GM21423 (cell line): ENCODE measurements at regions not wholly inside any gene's neighbourhood (a gene's known extent, or its start where the extent isn't known, plus 50 kb on each side); places are given as distances from the start of the nearest gene placed in this dataset.

Experiments used
- ATAC-seq: cut with Tn5 transposase; IDR thresholded peaks from one replicate; pipeline ENCODE4 v1.9.1; 2021; ENCODE audit warnings: mild to moderate bottlenecking, moderate library complexity; ENCODE audit not compliant: unreplicated experiment

DNA sequence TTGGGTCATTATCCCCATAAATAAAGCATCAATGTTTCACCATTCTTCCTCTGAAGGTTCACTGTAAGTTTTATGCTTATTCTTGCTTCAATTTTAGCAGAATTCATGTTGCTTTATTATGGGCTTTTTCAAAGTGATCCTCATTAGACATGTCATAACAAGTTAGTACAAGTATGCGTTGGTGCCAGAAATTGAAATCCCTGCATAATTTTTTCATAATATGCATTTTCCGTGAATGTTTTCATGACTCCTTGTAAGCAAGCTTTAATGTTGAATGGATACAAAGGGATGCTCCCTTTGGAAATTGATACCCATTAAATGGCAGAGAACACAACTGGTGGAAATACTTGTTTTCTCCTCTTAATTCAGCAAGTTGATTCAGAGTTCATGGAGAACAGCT is 179.7 kb downstream of the ST6GAL2 start:
- ATAC-seq, result no peak

DNA sequence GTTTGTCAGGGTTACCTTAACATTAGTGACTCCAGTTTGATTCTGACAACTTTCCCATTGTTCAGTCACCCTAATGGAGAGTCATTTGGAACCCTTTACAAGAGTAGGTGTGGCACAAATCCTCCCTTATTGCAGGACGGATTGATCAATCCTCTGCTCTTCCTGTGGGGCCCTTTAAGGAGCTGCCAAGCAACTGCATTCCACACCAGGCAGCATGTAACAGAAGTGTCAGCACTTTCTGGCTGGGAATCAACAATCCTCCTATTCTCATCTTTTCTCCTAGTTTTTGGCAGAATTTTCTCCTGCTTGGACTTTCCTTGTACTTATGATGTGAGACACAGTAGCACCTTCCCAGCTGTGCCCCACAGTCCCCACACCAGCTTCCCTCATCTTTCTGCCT is 177.8 kb downstream of the ST6GAL2 start:
- ATAC-seq, result no peak

DNA sequence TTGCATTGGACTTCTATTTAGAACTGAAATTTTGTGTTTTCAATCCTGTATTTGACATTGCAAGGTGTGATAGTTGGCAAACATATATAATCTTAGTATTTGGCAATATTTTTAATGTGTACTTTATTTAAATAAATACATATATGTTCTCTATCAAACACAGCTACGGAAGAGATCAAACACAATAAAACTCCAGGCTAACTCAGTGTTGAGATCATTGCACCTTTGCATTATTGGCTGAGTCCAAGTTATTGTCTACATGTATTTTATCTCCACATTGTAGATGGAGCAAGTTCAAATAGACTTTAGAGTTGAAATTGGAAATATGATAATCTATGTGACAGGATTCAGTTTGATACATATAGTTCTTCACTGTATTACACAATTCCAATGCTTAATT is 176.7 kb downstream of the ST6GAL2 start:
- no peak for ATAC-seq

DNA sequence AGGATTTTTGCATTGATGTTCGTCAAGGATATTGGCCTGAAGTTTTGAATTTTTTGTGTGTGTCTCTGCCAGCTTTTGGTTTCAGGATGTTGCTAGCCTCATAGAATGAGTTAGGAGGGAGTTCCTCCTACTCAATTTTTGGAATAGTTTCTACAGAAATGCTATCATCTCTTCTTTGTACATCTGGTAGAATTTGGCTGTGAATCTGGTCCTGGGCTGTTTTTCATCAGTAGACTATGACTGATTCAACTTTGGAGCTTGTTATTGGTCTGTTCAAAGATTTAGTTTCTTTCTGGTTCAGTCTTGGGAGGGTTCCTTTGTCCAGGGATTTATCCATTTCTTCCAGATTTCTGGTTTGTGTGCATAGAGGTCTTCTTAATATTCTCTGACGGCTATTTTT is 166.7 kb downstream of the ST6GAL2 start:
- ATAC-seq, result no peak

DNA sequence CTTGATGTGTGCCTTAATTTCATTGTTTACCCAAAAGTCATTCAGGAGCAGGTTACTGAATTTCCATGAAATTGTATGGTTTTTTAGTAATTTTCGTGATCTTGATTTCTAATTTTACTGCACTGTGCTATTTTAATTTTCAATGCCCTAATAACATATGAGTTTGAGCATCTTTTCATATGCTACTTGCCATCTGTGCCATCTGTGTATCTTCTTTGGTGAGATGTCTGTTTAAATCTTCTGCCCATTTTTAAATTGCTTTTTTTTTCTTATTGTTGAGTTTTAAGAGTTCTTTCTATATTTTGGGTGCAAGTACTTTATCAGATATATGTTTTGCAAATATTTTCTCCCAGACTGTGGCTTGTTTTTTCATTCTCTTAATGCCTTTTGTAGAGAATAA is 165.9 kb downstream of the ST6GAL2 start:
- no peak for ATAC-seq

DNA sequence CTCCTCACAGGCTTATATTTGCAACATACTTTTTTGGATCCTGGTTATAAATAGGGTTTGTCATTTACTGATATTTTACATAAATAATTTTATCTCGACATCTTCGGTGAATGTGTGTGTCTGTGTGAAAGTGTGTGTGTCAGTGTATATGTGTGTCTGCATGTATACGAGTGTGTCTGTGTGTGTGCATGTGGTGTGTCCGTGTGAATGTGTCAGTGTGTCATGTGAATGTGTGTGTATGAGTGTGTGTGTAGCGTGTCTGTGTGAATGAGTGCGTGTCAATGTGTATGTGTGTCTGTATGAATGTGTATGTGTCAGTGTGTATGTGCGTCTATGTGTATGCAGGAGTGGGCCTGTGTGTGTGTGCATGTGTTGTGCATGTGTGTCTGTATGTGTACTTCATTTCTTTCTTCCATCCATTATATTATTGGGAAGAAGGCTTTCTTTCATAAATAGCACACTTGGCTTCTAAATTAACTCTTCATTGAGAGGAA is 161.6 kb downstream of the ST6GAL2 start:
- no peak for ATAC-seq

DNA sequence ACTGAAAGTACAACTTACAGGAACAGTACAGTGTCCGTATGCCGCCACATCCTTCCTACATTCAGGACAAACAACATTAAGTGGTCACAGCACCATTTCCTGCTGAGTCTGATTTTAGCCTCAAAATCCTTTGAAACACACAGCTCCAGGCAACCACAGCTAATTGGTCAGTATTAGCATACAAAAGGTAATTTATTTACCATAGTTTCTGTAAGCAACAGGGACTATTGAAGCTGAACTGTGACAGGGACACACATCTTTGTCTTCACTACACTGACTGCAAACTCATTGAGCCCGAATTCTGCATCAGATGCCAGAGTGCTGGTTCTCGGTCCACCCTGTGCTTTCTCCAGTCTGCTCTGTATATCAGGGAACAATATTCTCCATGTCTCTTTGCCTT is 151.8 kb downstream of the ST6GAL2 start:
- ATAC-seq, result no peak

DNA sequence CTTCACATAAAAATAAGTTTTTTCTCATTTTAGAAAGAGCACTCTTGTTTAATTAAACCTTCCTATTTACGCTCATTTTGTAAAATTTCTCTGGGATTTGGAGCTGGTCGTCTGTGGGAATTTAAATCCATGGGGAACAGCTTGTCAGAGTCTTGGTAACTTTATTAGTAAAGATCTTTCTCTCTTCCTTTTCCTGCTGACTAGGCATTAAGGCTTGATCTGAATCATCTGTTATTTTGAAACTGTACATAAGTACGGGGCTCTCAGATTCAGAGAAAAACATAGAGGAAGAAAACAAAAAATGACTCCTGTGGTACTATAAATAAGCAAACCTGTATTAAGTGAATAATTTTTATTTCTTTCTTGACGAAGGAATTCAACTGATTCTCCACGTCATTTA is 150.2 kb downstream of the ST6GAL2 start:
- ATAC-seq, result no peak

DNA sequence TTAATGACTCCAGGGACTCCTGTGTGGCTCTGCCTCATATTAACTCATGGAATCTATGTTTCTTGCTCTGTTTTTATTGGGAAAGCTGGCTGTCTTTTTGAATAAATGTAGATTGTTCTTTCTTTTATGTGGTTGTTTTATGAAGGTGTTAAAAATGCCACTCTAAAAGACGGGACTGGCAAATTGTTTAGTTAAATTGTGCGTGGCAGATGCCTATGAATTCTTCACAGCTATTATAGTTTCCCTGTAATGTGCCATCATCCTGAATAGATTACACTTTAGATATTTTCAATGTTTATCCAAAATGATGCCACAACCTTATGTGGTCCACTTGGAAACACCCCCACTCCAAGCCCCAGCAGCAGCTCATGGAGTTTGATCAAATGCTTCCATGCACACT is 149.7 kb downstream of the ST6GAL2 start:
- no peak for ATAC-seq

DNA sequence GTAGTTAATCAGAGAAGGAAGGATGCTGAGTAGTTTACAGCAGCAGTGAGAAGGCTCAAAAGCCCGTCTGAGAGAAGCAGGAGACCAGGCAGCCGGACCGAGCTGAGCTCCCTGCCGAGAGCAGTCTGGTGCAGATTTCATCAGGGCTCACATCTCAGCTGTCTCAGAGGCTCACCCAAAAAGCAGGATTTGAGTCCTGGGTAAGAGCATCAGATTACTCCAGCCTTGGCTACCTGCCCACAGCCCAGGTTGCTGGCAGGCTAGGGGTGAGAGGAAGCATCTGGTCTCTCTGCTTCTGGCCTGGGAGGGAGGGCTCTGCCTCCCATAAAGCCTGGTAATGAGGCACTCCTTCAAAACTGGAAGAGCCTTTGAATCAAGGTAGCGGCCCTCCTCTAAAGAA is 140.5 kb downstream of the ST6GAL2 start:
- no peak for ATAC-seq

DNA sequence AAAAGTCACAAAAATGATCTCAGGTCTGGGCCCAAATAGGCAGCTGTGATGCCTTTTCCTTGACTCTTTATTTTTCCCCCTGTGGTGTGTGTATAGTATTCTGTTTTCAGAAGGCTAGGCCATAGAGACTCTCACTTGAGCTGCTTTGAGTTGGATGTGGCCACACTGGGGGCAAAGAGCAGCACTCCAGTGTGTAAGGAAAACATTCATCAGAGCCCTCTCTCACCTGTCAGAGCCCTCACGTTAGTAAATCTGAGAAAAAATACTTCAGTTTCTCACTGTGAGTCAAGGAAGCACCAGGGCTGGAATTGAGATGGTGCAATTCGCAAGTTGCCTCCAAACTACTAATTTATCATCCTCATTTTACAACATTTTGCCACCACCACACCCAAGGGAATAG is 136.1 kb downstream of the ST6GAL2 start:
- ATAC-seq, result no peak
